ENCODE measurements at regions not wholly inside any gene's neighbourhood (a gene's known extent, or its start where the extent isn't known, plus 50 kb on each side); places are given as distances from the start of the nearest gene placed in this dataset.

DNA sequence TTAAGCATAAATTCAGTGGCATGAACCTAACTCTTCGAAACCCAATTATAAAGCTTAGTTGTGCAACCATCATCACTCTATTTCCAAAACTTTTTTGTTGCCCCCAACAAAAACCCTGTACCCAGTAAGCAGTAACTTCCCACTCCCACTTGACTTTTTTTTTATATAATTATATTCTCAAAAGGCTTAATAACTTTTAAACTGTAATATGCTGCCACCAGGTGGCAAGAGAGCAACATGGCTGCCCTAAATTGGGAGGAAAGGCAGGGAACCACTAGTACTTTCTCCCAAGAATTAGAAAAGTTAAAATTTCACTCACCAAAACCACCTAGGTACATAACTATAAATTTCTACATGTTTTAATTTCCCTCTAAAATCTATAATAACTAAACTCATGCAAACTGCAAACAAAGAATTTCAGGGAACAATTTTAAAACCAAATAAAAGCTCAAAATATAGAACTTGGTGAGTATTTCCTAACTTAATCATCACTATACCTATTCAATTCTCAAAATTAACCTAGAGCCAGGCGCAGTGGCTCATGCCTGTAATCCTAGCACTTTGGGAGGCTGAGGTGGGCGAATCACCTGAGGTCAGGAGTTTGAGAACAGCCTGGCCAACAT is 50.2 kb upstream of the RNF38 start:
- TF ChIP-seq CTCF (IDR thresholded peaks at IDR 0.05 in 2 of 3, conservative IDR thresholded peaks at IDR 0.05 in 1 of 3; ENCODE audit: borderline replicate concordance in 1 of 3, insufficient read depth in 1 of 3, low read depth in 2 of 3, low read length in 2 of 3) (peak; percentile 67 to 86 (median 69)), SIN3A (IDR thresholded peaks at IDR 0.05; ENCODE audit: low read depth) (no peak), POLR2A (IDR thresholded peaks at IDR 0.05; ENCODE audit: borderline replicate concordance, extremely low read depth, insufficient read depth, insufficient read length) (no peak), ELF1 (IDR thresholded peaks at IDR 0.05; ENCODE audit: borderline replicate concordance, low read depth) (no peak), EGR1 (IDR thresholded peaks at IDR 0.05; ENCODE audit: low read depth) (no peak), POLR2AphosphoS5 (IDR thresholded peaks at IDR 0.05; ENCODE audit: low read depth, low read length) (no peak), SRF (IDR thresholded peaks at IDR 0.05; ENCODE audit: low read depth) (no peak), EZH2 (IDR thresholded peaks at IDR 0.05) (no peak), EZH2phosphoT487 (IDR thresholded peaks at IDR 0.05; ENCODE audit: borderline replicate concordance) (no peak), REST (IDR thresholded peaks at IDR 0.05; ENCODE audit: low read depth) (no peak), CEBPB (IDR thresholded peaks at IDR 0.05; ENCODE audit: low read depth) (no peak), ZNF274 (IDR thresholded peaks at IDR 0.05; ENCODE audit: low read depth, low read length) (no peak), CBX3 (IDR thresholded peaks at IDR 0.05; ENCODE audit: low read depth) (no peak)

Data from HCT116 (cell line).